Ureter (tissue), 1 donor: ENCODE measurements at regions not wholly inside any gene's neighbourhood (a gene's known extent, or its start where the extent isn't known, plus 50 kb on each side); places are given as distances from the start of the nearest gene placed in this dataset.
"Not testable (repeated sequence)": the region's sequence is repeated elsewhere in the genome, so short reads cannot be mapped to it uniquely, and the experiment has no call there.

ENCODE experiments used
- DNase-seq: peaks from one replicate; pipeline ENCODE4 v3.0.0-alpha.2; 2020; ENCODE audit warnings: low spot score
- donor health status: DM: yes; HTN: yes; CAD: no.

- DNase-seq, result no peak
Observed at GRCh38 chr5:120327180-120327579, 136.9 kb upstream of the PRR16 start.

DNA sequence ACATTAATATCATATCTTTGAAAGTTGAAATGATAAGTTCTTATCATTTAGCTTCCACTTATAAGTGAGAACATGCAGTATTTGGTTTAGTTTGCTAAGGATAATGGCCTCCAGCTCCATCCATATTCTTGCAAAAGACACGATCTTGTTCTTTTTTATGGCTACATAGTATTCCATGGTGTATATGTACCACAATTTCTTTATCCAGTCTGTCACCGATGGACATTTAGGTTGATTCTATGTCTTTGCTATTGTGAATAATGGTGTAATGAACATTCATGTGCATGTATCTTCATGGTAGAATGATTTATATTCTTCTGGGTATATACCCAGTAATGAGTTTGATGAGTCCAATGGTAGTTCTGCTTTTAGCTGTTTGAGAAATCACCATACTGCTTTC lies 135.0 kb upstream of the PRR16 start:
- no peak for DNase-seq

DNA sequence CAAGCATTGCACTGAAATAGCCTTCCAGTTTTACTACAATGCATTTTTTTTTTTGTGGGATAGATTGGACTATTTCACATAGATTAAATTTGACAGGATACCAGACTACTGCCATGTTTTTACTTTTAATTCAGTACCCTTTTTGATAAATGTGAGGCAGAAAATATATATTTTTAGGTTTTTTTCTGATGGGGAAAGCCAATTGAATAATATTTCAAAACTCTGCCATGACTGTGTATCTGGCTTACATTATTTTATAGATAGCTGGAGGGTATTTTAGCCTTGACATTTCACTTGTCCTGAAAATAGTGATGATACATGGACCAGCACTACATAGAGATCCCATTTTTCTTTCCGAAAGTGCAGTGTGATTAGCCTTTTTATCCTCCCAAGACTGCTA lies 133.5 kb upstream of the PRR16 start:
- no peak for DNase-seq

DNA sequence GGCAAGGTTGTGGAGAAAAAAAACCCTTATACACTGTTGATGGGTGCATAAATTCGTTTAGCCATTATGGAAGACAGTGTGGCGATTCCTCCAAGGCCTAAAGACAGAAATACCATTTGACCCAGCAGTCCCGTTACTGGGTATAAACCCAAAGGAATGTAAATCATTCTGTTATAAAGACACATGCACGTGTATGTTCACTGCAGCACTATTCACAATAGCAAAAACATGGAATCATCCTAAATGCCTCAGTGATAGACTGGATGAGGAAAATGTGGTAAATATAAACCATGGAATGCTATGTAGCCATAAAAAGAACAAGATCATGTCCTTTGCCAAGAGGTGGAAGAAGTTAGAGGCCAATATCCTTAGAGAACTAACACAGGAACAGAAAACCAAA lies 119.9 kb upstream of the PRR16 start:
- DNase-seq, result no peak

DNA sequence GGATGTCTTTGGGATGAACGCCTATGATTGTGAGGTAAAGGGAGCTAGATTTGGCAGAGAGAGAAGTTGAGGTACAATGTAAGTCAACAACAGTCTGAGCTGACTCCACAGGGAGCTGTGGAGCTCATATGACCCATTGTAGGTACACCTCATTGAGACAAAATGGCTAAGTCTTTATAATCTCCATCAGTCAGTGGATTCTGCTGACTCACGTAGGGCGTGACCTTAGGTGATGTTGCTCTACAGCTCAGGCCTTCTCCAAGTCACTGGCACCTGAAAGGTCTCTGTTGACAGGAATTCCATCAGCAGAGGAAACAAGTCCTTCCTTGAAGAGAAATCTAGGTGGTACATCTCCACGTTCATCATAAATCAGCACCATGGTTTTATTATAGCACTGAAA lies 118.2 kb upstream of the PRR16 start:
- no peak for DNase-seq

- not testable (repeated sequence) for DNase-seq
Observed at GRCh38 chr5:120351071-120351470, 113.0 kb upstream of the PRR16 start.

- DNase-seq, result no peak
Observed at GRCh38 chr5:120354126-120354525, 110.0 kb upstream of the PRR16 start.

GRCh38 chr5:120358949-120359348 lies 105.2 kb upstream of the PRR16 start:
- no peak for DNase-seq

DNA sequence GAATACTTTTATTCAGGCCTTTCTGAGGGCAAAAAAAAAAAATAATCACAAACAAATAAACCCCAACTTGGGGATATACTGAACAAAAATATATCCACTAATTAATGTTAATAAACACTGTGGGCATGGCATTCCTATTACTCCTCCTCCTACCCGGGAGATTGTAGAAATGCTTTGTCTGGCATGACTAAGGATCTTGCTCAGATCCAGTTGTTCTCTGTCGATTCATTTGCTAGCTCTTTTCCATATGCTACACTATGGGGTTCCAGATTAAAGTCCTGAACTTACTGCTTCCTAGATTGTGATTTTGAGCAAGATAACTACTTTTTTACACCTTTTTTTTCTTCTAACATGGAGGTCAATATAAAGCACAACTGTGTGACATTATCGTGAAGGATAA lies 102.2 kb upstream of the PRR16 start:
- no peak for DNase-seq

DNA sequence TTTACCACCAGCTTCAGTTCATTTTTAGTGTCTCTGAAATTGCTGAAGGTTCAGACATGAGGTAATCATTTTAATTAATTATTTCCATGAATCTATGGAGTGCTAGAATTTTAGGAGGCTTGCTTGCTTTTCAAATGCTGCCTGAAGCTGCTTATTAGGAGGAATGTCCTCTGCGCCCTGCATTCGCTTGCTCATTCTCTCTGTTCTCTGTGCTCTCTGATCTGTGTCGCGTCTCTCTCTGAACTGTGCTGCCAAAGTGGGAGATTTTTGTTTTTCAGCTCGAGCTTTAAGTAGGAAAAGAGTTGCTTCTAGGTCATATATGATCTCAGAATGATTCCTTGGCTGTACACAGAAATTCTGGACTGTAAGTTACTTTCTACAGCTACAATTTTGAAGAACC lies 101.7 kb upstream of the PRR16 start:
- no peak for DNase-seq

GRCh38 chr5:120365656-120366446 lies 98.2 kb upstream of the PRR16 start:
- no peak for DNase-seq

GRCh38 chr5:120367896-120368634 lies 96.0 kb upstream of the PRR16 start:
- DNase-seq, result no peak

DNA sequence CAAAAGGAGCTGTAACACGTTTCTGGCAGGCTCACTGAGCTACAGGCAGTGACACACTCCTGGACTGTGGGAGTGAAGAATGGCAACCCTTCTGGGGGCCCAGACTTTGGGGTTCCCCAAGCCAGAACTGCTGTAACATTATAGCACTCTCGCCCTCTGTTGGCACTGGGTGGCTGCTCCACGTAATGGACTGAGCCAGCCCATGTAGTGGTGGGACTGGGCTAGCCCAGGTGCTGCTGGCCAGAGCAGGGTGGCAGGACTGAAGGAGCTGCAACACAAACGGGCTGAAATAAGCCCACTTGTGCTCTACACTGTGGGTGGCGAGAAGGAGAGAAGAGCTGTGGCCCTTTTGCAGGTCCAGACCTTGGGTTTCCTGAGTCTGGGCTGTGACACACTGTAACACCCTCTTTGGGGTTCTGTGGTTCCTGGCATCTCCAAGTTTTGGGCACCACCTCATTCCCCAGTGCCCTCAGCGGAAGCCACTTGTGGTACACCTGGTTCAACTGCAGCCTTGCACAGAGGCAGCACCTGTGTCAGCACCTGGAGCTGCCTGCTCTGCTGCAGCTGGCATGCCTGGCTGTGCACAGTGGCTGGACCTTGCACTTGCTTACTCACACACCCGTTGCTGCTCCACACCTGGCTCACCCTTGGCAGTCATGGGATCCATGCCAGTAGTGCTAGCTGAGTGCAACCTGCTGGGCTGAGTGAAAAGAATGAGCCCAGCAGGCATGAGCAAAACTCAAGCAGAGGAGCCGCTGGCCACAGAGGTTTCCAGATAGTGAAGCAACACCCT lies 95.0 kb upstream of the PRR16 start:
- peak; percentile 65 for DNase-seq

DNA sequence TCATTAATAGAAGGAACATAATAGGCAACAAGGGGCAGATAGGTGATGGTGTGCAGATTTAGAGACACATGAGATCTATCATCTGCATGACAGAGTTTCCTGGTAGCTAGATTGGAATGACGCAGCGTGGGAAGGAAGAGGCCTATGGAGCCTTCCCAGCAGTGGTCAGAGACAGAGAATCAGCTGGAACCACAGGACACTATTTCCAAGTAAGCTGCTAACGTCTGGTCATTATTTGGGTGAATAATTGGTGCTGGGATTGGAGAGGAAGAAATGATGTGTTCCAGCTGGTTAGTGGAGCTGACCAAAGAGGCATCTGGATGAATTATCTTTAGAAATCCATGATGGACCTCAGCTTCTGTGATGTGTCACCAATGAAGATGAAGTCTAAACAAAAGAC lies 91.2 kb upstream of the PRR16 start:
- no peak for DNase-seq

- no peak for DNase-seq
Observed at GRCh38 chr5:120375248-120375647, 88.9 kb upstream of the PRR16 start.

- no peak for DNase-seq
Observed at GRCh38 chr5:120380644-120381043, 83.5 kb upstream of the PRR16 start.

GRCh38 chr5:120382833-120383232 lies 81.3 kb upstream of the PRR16 start:
- DNase-seq, result no peak

- DNase-seq, result no peak
Observed at GRCh38 chr5:120386981-120387380, 77.1 kb upstream of the PRR16 start.

- no peak for DNase-seq
Observed at GRCh38 chr5:120388016-120388781, 75.9 kb upstream of the PRR16 start.

- DNase-seq, result no peak
Observed at GRCh38 chr5:120394259-120394658, 69.8 kb upstream of the PRR16 start.

DNA sequence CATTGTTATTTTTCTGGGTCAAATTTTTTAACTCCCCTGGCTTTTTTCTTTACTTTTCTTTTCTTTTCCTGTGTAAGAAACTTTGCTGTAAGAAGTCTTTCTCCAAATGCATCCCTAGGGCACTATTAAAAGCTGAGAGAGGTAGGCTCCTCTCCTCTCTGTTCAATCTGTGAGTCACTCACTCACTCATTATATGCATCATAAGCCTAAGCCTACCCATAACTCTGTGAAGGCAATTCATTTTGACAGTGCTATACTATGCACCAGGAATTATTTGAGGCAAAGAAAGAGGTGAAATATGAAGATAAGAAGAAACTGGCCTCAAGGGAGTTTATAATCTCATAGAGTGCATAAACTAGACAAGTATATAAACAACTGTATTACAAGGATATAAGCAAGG lies 67.9 kb upstream of the PRR16 start:
- no peak for DNase-seq

DNA sequence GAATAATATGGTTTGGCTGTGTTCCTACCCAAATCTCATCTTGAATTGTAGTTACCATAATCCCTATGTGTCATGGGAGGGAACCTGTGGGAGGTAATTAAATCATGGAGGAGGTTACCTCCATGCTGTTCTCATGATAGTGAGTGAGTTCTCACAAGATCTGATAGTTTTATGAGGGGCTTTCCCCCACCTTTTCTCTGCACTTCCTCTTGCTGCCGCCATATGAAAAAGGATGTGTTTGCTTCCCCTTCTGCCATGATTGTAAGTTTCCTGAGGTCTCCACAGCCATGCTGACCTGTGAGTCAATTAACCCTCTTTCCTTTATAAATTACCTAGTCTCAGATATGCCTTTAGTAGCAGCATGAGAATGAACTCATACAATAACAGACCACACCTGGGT lies 63.7 kb upstream of the PRR16 start:
- DNase-seq, result no peak
